Hepatocyte (in vitro differentiated cells): ENCODE measurements at regions not wholly inside any gene's neighbourhood (a gene's known extent, or its start where the extent isn't known, plus 50 kb on each side); places are given as distances from the start of the nearest gene placed in this dataset.

Experiments used
- DNase-seq: peaks from one replicate; pipeline ENCODE4 v3.0.0-alpha.2; 2016; ENCODE audit warnings: low spot score
- H2AFZ ChIP-seq: fragments of 200-600 bp; sonication (generic); 2 replicates; pipeline ENCODE4 v1.6.0; 2016; ENCODE audit warnings: antibody characterized with exemption, mild to moderate bottlenecking
- H3K27ac ChIP-seq: fragments of 200-600 bp; sonication (generic); 2 replicates; pipeline ENCODE4 v1.5.1; 2016; ENCODE audit warnings: mild to moderate bottlenecking
- H3K27me3 ChIP-seq: fragments of 200-600 bp; sonication (generic); 2 replicates; pipeline ENCODE4 v1.6.1; 2016
- H3K36me3 ChIP-seq: fragments of 200-600 bp; sonication (generic); replicated peaks from 2 replicates; pipeline ENCODE4 v1.5.1; 2016; ENCODE audit warnings: low read depth; ENCODE audit not compliant: insufficient read depth
- H3K4me1 ChIP-seq: fragments of 200-600 bp; sonication (generic); 2 replicates; pipeline ENCODE4 v1.5.1; 2016; ENCODE audit warnings: mild to moderate bottlenecking, moderate library complexity; ENCODE audit not compliant: insufficient read depth
- H3K4me2 ChIP-seq: fragments of 200-600 bp; sonication (generic); 2 replicates; pipeline ENCODE4 v1.6.0; 2016
- H3K4me3 ChIP-seq: fragments of 200-600 bp; sonication (generic); 2 replicates; pipeline ENCODE4 v1.5.1; 2016; ENCODE audit warnings: mild to moderate bottlenecking
- H3K79me2 ChIP-seq: fragments of 200-600 bp; sonication (generic); 2 replicates; pipeline ENCODE4 v1.6.0; 2017; ENCODE audit warnings: mild to moderate bottlenecking
- H3K9me2 ChIP-seq: fragments of 200-600 bp; sonication (generic); replicated peaks from 2 replicates; pipeline ENCODE4 v1.6.0; 2017; ENCODE audit warnings: mild to moderate bottlenecking; ENCODE audit not compliant: insufficient read depth
- H3K9me3 ChIP-seq: fragments of 200-600 bp; sonication (generic); 2 replicates; pipeline ENCODE4 v1.5.1; 2016; ENCODE audit warnings: low read depth, mild to moderate bottlenecking
- H4K20me1 ChIP-seq: fragments of 200-600 bp; sonication (generic); 2 replicates; pipeline ENCODE4 v1.6.0; 2016; ENCODE audit warnings: mild to moderate bottlenecking; ENCODE audit not compliant: insufficient read depth, poor library complexity, severe bottlenecking
- CTCF ChIP-seq: fragments of 200-600 bp; sonication (generic); IDR thresholded peaks from 2 replicates; pipeline ENCODE4 v1.5.1; 2016; ENCODE audit warnings: antibody characterized with exemption, mild to moderate bottlenecking; ENCODE audit not compliant: poor library complexity
- EZH2 ChIP-seq: fragments of 200-600 bp; sonication (generic); IDR thresholded peaks from 2 replicates; pipeline ENCODE4 v1.6.1; 2016; ENCODE audit warnings: antibody characterized with exemption, mild to moderate bottlenecking, borderline replicate concordance
- EZH2phosphoT487 ChIP-seq: fragments of 200-600 bp; sonication (generic); IDR thresholded peaks from one replicate; pipeline ENCODE4 v1.6.1; 2018; ENCODE audit warnings: antibody characterized with exemption, mild to moderate bottlenecking, low read depth, moderate library complexity; ENCODE audit not compliant: unreplicated experiment, severe bottlenecking
- WGBS: methylation state at CpG from one replicate; pipeline ENCODE4 v1.1.6; 2016; ENCODE audit warnings: low lambda C conversion rate; ENCODE audit errors: missing lambda C conversion rate; 5-methylcytosine and 5-hydroxymethylcytosine counted together

GRCh38 chr13:22789027-22789593, 391.7 kb upstream of the SGCG start:
- no peak overlapping the region for H3K4me3 ChIP-seq
- peak overlapping the region; percentile 32 for H3K27ac ChIP-seq
- H2AFZ ChIP-seq = peak overlapping the region; percentile 34
- H3K36me3 ChIP-seq = no peaks in the 10 kb centered on the region
- H3K9me2 ChIP-seq = no peaks in the 10 kb centered on the region
- H4K20me1 ChIP-seq = no peaks in the 10 kb centered on the region
- WGBS = 24% methylated on average over 9 of the region's 9 CpGs
- no peaks in the 10 kb centered on the region for H3K79me2 ChIP-seq
- TF ChIP-seq EZH2phosphoT487 = no peak
- no peak for TF ChIP-seq EZH2
- no peak for TF ChIP-seq CTCF
- peak overlapping the region; percentile 40 for H3K4me2 ChIP-seq
- H3K9me3 ChIP-seq = no peaks in the 10 kb centered on the region
- H3K4me1 ChIP-seq = peaks cover 22% of the 10 kb centered on the region
- H3K27me3 ChIP-seq = no peaks in the 10 kb centered on the region
- DNase-seq = peak; percentile 19

GRCh38 chr13:22789916-22790315, 390.9 kb upstream of the SGCG start:
- WGBS = 61% methylated on average over 3 of the region's 3 CpGs
- no peaks in the 10 kb centered on the region for H3K79me2 ChIP-seq
- H3K27me3 ChIP-seq = no peaks in the 10 kb centered on the region
- no peak for DNase-seq
- H3K27ac ChIP-seq = peak overlapping the region; percentile 32
- peaks cover 22% of the 10 kb centered on the region for H3K4me1 ChIP-seq
- peak overlapping the region; percentile 40 for H3K4me2 ChIP-seq
- no peak overlapping the region for H2AFZ ChIP-seq
- H4K20me1 ChIP-seq = no peaks in the 10 kb centered on the region
- H3K36me3 ChIP-seq = no peaks in the 10 kb centered on the region
- H3K4me3 ChIP-seq = no peak overlapping the region
- H3K9me3 ChIP-seq = no peaks in the 10 kb centered on the region
- no peaks in the 10 kb centered on the region for H3K9me2 ChIP-seq
- TF ChIP-seq EZH2 = no peak
- TF ChIP-seq CTCF = no peak
- no peak for TF ChIP-seq EZH2phosphoT487

- peak; percentile 73 for DNase-seq
Observed at GRCh38 chr13:22793598-22794134, 387.1 kb upstream of the SGCG start.

More at GRCh38 chr13:22793598-22794134, 387.1 kb upstream of the SGCG start:
- Histone ChIP-seq H3K27me3 (no peaks in the 10 kb centered on the region), H3K9me2 (no peaks in the 10 kb centered on the region), H4K20me1 (no peaks in the 10 kb centered on the region), H2AFZ (peak overlapping the region; percentile 15), H3K27ac (peak overlapping the region; percentile 83), H3K4me1 (peaks cover 22% of the 10 kb centered on the region), H3K9me3 (no peaks in the 10 kb centered on the region), H3K36me3 (no peaks in the 10 kb centered on the region), H3K4me2 (peak overlapping the region; percentile 59), H3K79me2 (no peaks in the 10 kb centered on the region), H3K4me3 (no peak overlapping the region)
- no peak for TF ChIP-seq CTCF
- no peak for TF ChIP-seq EZH2phosphoT487
- no peak for TF ChIP-seq EZH2
- 23% methylated on average over 10 of the region's 10 CpGs for WGBS
